SK-N-SH treated with all-trans-retinoic acid at 6 μM for 48 hours (cell line): ENCODE measurements at regions not wholly inside any gene's neighbourhood (a gene's known extent, or its start where the extent isn't known, plus 50 kb on each side); places are given as distances from the start of the nearest gene placed in this dataset.

Experiments used
- ATAC-seq: fragments of 200-7000 bp; cut with Tn5 transposase; 3 replicates; pipeline ENCODE4 v1.9.1; 2020; ENCODE audit warnings: mild to moderate bottlenecking, moderate library complexity
- ARNTL ChIP-seq: fragments of 450-650 bp; formaldehyde crosslinking; IDR thresholded peaks from 2 replicates; pipeline ENCODE4 v1.5.0; 2020; ENCODE audit warnings: low read depth, mild to moderate bottlenecking, moderate library complexity, borderline replicate concordance
- BACH2 ChIP-seq: fragments of 250-450 bp; sonication (Bioruptor Pico); IDR thresholded peaks from 2 replicates; pipeline ENCODE4 v1.9.0; 2021; ENCODE audit warnings: mild to moderate bottlenecking, borderline replicate concordance
- CREB5 ChIP-seq: fragments of 250-450 bp; sonication (Bioruptor Pico); IDR thresholded peaks from 2 replicates; pipeline ENCODE4 v1.5.1; 2020; ENCODE audit warnings: low read depth, mild to moderate bottlenecking, moderate library complexity
- CSDC2 ChIP-seq: fragments of 250-450 bp; sonication (Bioruptor Pico); IDR thresholded peaks from 2 replicates; pipeline ENCODE4 v1.5.0; 2020; ENCODE audit warnings: mild to moderate bottlenecking, moderate library complexity
- CSRNP3 ChIP-seq: fragments of 250-450 bp; sonication (Bioruptor Pico); IDR thresholded peaks from 2 replicates; pipeline ENCODE4 v1.5.1; 2021; ENCODE audit warnings: mild to moderate bottlenecking, moderate library complexity
- ESRRG ChIP-seq: fragments of 250-450 bp; sonication (Bioruptor Pico); IDR thresholded peaks from 2 replicates; pipeline ENCODE4 v1.6.1; 2021; ENCODE audit warnings: mild to moderate bottlenecking
- GLIS3 ChIP-seq: fragments of 250-450 bp; sonication (Bioruptor Pico); IDR thresholded peaks from 2 replicates; pipeline ENCODE4 v1.5.0; 2020; ENCODE audit warnings: mild to moderate bottlenecking, moderate library complexity
- ISL1 ChIP-seq: fragments of 250-450 bp; sonication (Bioruptor Pico); IDR thresholded peaks from 2 replicates; pipeline ENCODE4 v2.1.2; 2022; ENCODE audit warnings: mild to moderate bottlenecking, moderate library complexity
- OSR1 ChIP-seq: fragments of 250-450 bp; sonication (Bioruptor Pico); IDR thresholded peaks from 2 replicates; pipeline ENCODE4 v1.8.0; 2022; ENCODE audit warnings: moderate library complexity, mild to moderate bottlenecking, inconsistent platforms
- PATZ1 ChIP-seq: fragments of 250-450 bp; sonication (Bioruptor Pico); IDR thresholded peaks from 2 replicates; pipeline ENCODE4 v1.8.0; 2020; ENCODE audit warnings: mild to moderate bottlenecking, moderate library complexity, borderline replicate concordance
- POU6F1 ChIP-seq: fragments of 250-450 bp; sonication (Bioruptor Pico); IDR thresholded peaks from 2 replicates; pipeline ENCODE4 v1.8.0; 2021; ENCODE audit warnings: low read depth, mild to moderate bottlenecking, moderate library complexity, borderline replicate concordance
- PPARA ChIP-seq: fragments of 250-450 bp; sonication (Bioruptor Pico); IDR thresholded peaks from 2 replicates; pipeline ENCODE4 v1.5.0; 2020; ENCODE audit warnings: mild to moderate bottlenecking, borderline replicate concordance
- RARB ChIP-seq: fragments of 250-450 bp; sonication (Bioruptor Pico); IDR thresholded peaks from 2 replicates; pipeline ENCODE4 v1.8.0; 2021; ENCODE audit warnings: mild to moderate bottlenecking, moderate library complexity
- SNAI2 ChIP-seq: fragments of 250-450 bp; sonication (Bioruptor Pico); IDR thresholded peaks from 2 replicates; pipeline ENCODE4 v1.5.0; 2020; ENCODE audit warnings: mild to moderate bottlenecking, moderate library complexity
- TCF4 ChIP-seq: fragments of 250-450 bp; sonication (Bioruptor Pico); IDR thresholded peaks from 2 replicates; pipeline ENCODE4 v1.8.0; 2021; ENCODE audit warnings: mild to moderate bottlenecking, moderate library complexity, borderline replicate concordance
- TSHZ2 ChIP-seq: fragments of 250-450 bp; sonication (Bioruptor Pico); IDR thresholded peaks from 2 replicates; pipeline ENCODE4 v1.5.0; 2020; ENCODE audit warnings: mild to moderate bottlenecking, moderate library complexity
- ZC3H10 ChIP-seq: fragments of 250-450 bp; sonication (Bioruptor Pico); IDR thresholded peaks from 2 replicates; pipeline ENCODE4 v1.5.1; 2021; ENCODE audit warnings: mild to moderate bottlenecking, moderate library complexity
- ZFP30 ChIP-seq: fragments of 450-650 bp; formaldehyde crosslinking; IDR thresholded peaks from 2 replicates; pipeline ENCODE4 v1.5.0; 2022; ENCODE audit warnings: mild to moderate bottlenecking, moderate library complexity
- ZNF565 ChIP-seq: fragments of 450-650 bp; formaldehyde crosslinking; conservative IDR thresholded peaks from 2 replicates; pipeline ENCODE4 v1.5.0; 2020; ENCODE audit warnings: low read depth, mild to moderate bottlenecking, moderate library complexity
- ZNF8 ChIP-seq: fragments of 450-650 bp; formaldehyde crosslinking; IDR thresholded peaks from 2 replicates; pipeline ENCODE4 v1.5.0; 2020; ENCODE audit warnings: mild to moderate bottlenecking, moderate library complexity

GRCh38 chr5:82591021-82591515 lies 312.9 kb upstream of the RPS23 start:
- TF ChIP-seq CSRNP3 (CRISPR knock-in tag) (no peak), ARNTL (CRISPR knock-in tag) (no peak), PATZ1 (CRISPR knock-in tag) (no peak), SNAI2 (no peak), ISL1 (CRISPR knock-in tag) (no peak), ESRRG (CRISPR knock-in tag) (no peak), POU6F1 (CRISPR knock-in tag) (no peak), PPARA (CRISPR knock-in tag) (no peak), CREB5 (CRISPR knock-in tag) (no peak), BACH2 (CRISPR knock-in tag) (no peak), ZNF565 (CRISPR knock-in tag) (no peak), GLIS3 (CRISPR knock-in tag) (no peak), ZFP30 (CRISPR knock-in tag) (no peak), TSHZ2 (CRISPR knock-in tag) (no peak), RARB (CRISPR knock-in tag) (no peak)
- ATAC-seq: no peak

GRCh38 chr5:82590112-82590511 lies 312.0 kb upstream of the RPS23 start:
- ATAC-seq: no peak

GRCh38 chr5:82586661-82587310 lies 308.6 kb upstream of the RPS23 start:
- ATAC-seq: no peak
- TF ChIP-seq POU6F1 (CRISPR knock-in tag) (no peak), CREB5 (CRISPR knock-in tag) (no peak), OSR1 (no peak), ZC3H10 (no peak), SNAI2 (no peak), ARNTL (CRISPR knock-in tag) (no peak), BACH2 (CRISPR knock-in tag) (no peak), PPARA (CRISPR knock-in tag) (no peak), TCF4 (no peak), CSDC2 (CRISPR knock-in tag) (no peak), RARB (CRISPR knock-in tag) (no peak), ESRRG (CRISPR knock-in tag) (no peak), CSRNP3 (CRISPR knock-in tag) (no peak), ZNF565 (CRISPR knock-in tag) (no peak)

More at GRCh38 chr5:82590112-82590511, 312.0 kb upstream of the RPS23 start:
- TF ChIP-seq RARB (CRISPR knock-in tag) (no peak), PPARA (CRISPR knock-in tag) (no peak), ZNF8 (CRISPR knock-in tag) (no peak), GLIS3 (CRISPR knock-in tag) (no peak), ZC3H10 (no peak), BACH2 (CRISPR knock-in tag) (no peak)
